ENCODE measurements at regions not wholly inside any gene's neighbourhood (a gene's known extent, or its start where the extent isn't known, plus 50 kb on each side); places are given as distances from the start of the nearest gene placed in this dataset.

GRCh38 chr7:46649876-46650275 is 728.8 kb upstream of the IGFBP3 start:
- no peaks in the 10 kb centered on the region; the same call in 2 of the 3 replicates for H3K9me3 ChIP-seq (replicated peaks; ENCODE audit: control insufficient read depth, insufficient read depth, low read length)
- H2AFZ ChIP-seq (ENCODE audit: control insufficient read depth, low read depth, low read length), result no peak overlapping the region
- 28% methylated on average over 2 of the region's 2 CpGs for WGBS (ENCODE audit: insufficient coverage, insufficient replicate concordance, low lambda C conversion rate, missing lambda C conversion rate)
- CTCF ChIA-PET, result interaction anchor here (4.7 kb wide), 1 partner anchor 34 kb away, joined by 19 read pairs; no protein-coding TSS in a partner anchor
- no peaks in the 10 kb centered on the region for H3K36me3 ChIP-seq (ENCODE audit: control insufficient read depth in 2 of 2, insufficient read depth in 2 of 2, low read length in 1 of 2)
- H3K4me2 ChIP-seq (ENCODE audit: control insufficient read depth, insufficient read depth), result no peak overlapping the region
- SMC1A ChIA-PET (ENCODE audit: uncharacterized antibody, unreplicated experiment), result interaction anchor here (1.1 to 1.6 kb wide), 3 partner anchors 11 to 33 kb away, joined by 3 to 7 read pairs (median 5); no protein-coding TSS in a partner anchor
- no peaks in the 10 kb centered on the region for H3K79me2 ChIP-seq (ENCODE audit: control insufficient read depth, insufficient read depth, low read length)
- H4K20me1 ChIP-seq (ENCODE audit: control insufficient read depth, insufficient read depth), result no peaks in the 10 kb centered on the region
- no peak for FAIRE-seq
- no peak overlapping the region for H3K9ac ChIP-seq (ENCODE audit: control insufficient read depth, insufficient read depth, low read length)
- H3K4me1 ChIP-seq (ENCODE audit: control insufficient read depth, insufficient read depth, low read length), result no peaks in the 10 kb centered on the region
- BruUV-seq (replicated peaks), result no TSS peak
- no peak for ATAC-seq
- TF ChIP-seq SUZ12 (IDR thresholded peaks at IDR 0.05; ENCODE audit: unreplicated experiment) (no peak), RAD51 (IDR thresholded peaks at IDR 0.05) (no peak), FOXM1 (IDR thresholded peaks at IDR 0.05; ENCODE audit: low read depth, low read length) (no peak), EGR1 (IDR thresholded peaks at IDR 0.05; ENCODE audit: borderline replicate concordance in 1 of 2, low read depth in 2 of 2, low read length in 2 of 2) (no peak), ZNF384 (IDR thresholded peaks at IDR 0.05; ENCODE audit: borderline replicate concordance, low read depth, low read length) (no peak), SPI1 (IDR thresholded peaks at IDR 0.05; ENCODE audit: borderline replicate concordance, insufficient read depth, low read depth, low read length) (no peak), ZBED1 (IDR thresholded peaks at IDR 0.05; ENCODE audit: borderline replicate concordance) (no peak), KAT2A (conservative IDR thresholded peaks at IDR 0.05; ENCODE audit: control insufficient read depth, low read depth, low read length) (no peak), IRF3 (IDR thresholded peaks at IDR 0.05) (no peak), NR2F1 (conservative IDR thresholded peaks at IDR 0.05) (no peak)
- POLR2A ChIA-PET, result interaction anchor here (0.9 to 1.0 kb wide), 2 partner anchors 13 to 21 kb away, joined by 3 to 4 read pairs; no protein-coding TSS in a partner anchor
- H3K27me3 ChIP-seq (replicated peaks in 1 of 2; ENCODE audit: control insufficient read depth in 2 of 2, insufficient read depth in 2 of 2, low read length in 1 of 2), result no peaks in the 10 kb centered on the region
- in situ Hi-C loops (cut with MboI), result no loop called here
- intact Hi-C loops (cut with micrococcal nuclease; ENCODE audit: unreplicated experiment), result no loop called here
- no peak overlapping the region for H3K27ac ChIP-seq (ENCODE audit: control insufficient read depth, insufficient read depth)
- RAD21 ChIA-PET (ENCODE audit: unreplicated experiment), result interaction anchor here (0.9 to 5.6 kb wide), 3 partner anchors 12 to 292 kb away, joined by 3 to 42 read pairs (median 3); no protein-coding TSS in a partner anchor
- DNase-seq (ENCODE audit: low read depth, low spot score), result no peak
- H3K4me3 ChIP-seq, result no peak overlapping the region
